ENCODE measurements at regions not wholly inside any gene's neighbourhood (a gene's known extent, or its start where the extent isn't known, plus 50 kb on each side); places are given as distances from the start of the nearest gene placed in this dataset.

- Mint-ChIP-seq H3K27ac (no peak overlapping the region), H3K27me3 (ENCODE audit: low read depth) (no peaks in the 10 kb centered on the region), H3K4me1 (no peaks in the 10 kb centered on the region), H3K4me3 (no peak overlapping the region), H3K36me3 (ENCODE audit: low read depth) (no peaks in the 10 kb centered on the region), H3K9me3 (no peaks in the 10 kb centered on the region)
- TF ChIP-seq CTCF (IDR thresholded peaks at IDR 0.05; ENCODE audit: unreplicated experiment in 3 of 3), result no peak
Measured at GRCh38 chr16:7038475-7038874, 294.2 kb upstream of the RBFOX1 start.

GRCh38 chr16:7037495-7037894, 295.1 kb upstream of the RBFOX1 start:
- no peaks in the 10 kb centered on the region for H3K9me3 Mint-ChIP-seq
- H3K27me3 Mint-ChIP-seq (ENCODE audit: low read depth), result no peaks in the 10 kb centered on the region
- no peak overlapping the region for H3K4me3 Mint-ChIP-seq
- peak overlapping the region in 1 of 3 experiments; percentile 50 for H3K27ac Mint-ChIP-seq
- no peaks in the 10 kb centered on the region for H3K36me3 Mint-ChIP-seq (ENCODE audit: low read depth)
- H3K4me1 Mint-ChIP-seq, result no peaks in the 10 kb centered on the region
- no peak for TF ChIP-seq CTCF (IDR thresholded peaks at IDR 0.05; ENCODE audit: unreplicated experiment in 3 of 3)

- H3K27me3 Mint-ChIP-seq (ENCODE audit: low read depth), result no peaks in the 10 kb centered on the region
- H3K4me1 Mint-ChIP-seq, result peaks cover 8% of the 10 kb centered on the region
- no peak overlapping the region for H3K27ac Mint-ChIP-seq
- no peaks in the 10 kb centered on the region for H3K36me3 Mint-ChIP-seq (ENCODE audit: low read depth)
- no peaks in the 10 kb centered on the region for H3K9me3 Mint-ChIP-seq
- TF ChIP-seq CTCF (IDR thresholded peaks at IDR 0.05; ENCODE audit: unreplicated experiment in 3 of 3), result no peak
- H3K4me3 Mint-ChIP-seq, result no peak overlapping the region
Measured at GRCh38 chr16:7031031-7031430, 301.6 kb upstream of the RBFOX1 start.

GRCh38 chr16:7027401-7027800, 305.2 kb upstream of the RBFOX1 start:
- no peak overlapping the region for H3K27ac Mint-ChIP-seq
- H3K9me3 Mint-ChIP-seq, result no peaks in the 10 kb centered on the region
- H3K36me3 Mint-ChIP-seq (ENCODE audit: low read depth), result no peaks in the 10 kb centered on the region
- TF ChIP-seq CTCF (IDR thresholded peaks at IDR 0.05; ENCODE audit: unreplicated experiment in 3 of 3), result no peak
- no peaks in the 10 kb centered on the region for H3K27me3 Mint-ChIP-seq (ENCODE audit: low read depth)
- H3K4me3 Mint-ChIP-seq, result no peak overlapping the region
- peaks cover 8% of the 10 kb centered on the region for H3K4me1 Mint-ChIP-seq

- H3K36me3 Mint-ChIP-seq (ENCODE audit: low read depth), result no peaks in the 10 kb centered on the region
- peaks cover 4% of the 10 kb centered on the region for H3K27me3 Mint-ChIP-seq (ENCODE audit: low read depth)
- H3K27ac Mint-ChIP-seq, result peak overlapping the region in 1 of 3 experiments; percentile 40
- TF ChIP-seq CTCF (IDR thresholded peaks at IDR 0.05; ENCODE audit: unreplicated experiment in 3 of 3), result no peak
- no peaks in the 10 kb centered on the region for H3K9me3 Mint-ChIP-seq
- H3K4me1 Mint-ChIP-seq, result peaks cover 8% of the 10 kb centered on the region
- H3K4me3 Mint-ChIP-seq, result no peak overlapping the region
Measured at GRCh38 chr16:7026639-7027038, 306.0 kb upstream of the RBFOX1 start.

- no peak overlapping the region for H3K4me3 Mint-ChIP-seq
- H3K4me1 Mint-ChIP-seq, result peaks cover 8% of the 10 kb centered on the region
- no peak overlapping the region for H3K27ac Mint-ChIP-seq
- H3K9me3 Mint-ChIP-seq, result no peaks in the 10 kb centered on the region
- peak; percentile 75 to 79 (median 76) for TF ChIP-seq CTCF (IDR thresholded peaks at IDR 0.05; ENCODE audit: unreplicated experiment in 3 of 3)
- H3K27me3 Mint-ChIP-seq (ENCODE audit: low read depth), result peaks cover 4% of the 10 kb centered on the region
- no peaks in the 10 kb centered on the region for H3K36me3 Mint-ChIP-seq (ENCODE audit: low read depth)
Measured at GRCh38 chr16:7025616-7026190, 306.9 kb upstream of the RBFOX1 start.

Data from nephron (organoid).